HuH-7.5 (cell line): ENCODE measurements at regions not wholly inside any gene's neighbourhood (a gene's known extent, or its start where the extent isn't known, plus 50 kb on each side); places are given as distances from the start of the nearest gene placed in this dataset.
"Not testable (repeated sequence)": the region's sequence is repeated elsewhere in the genome, so short reads cannot be mapped to it uniquely, and the experiment has no call there.

Source experiments
- DNase-seq: peaks from one replicate; pipeline ENCODE4 v3.0.0; 2011; ENCODE audit warnings: low spot score

DNA sequence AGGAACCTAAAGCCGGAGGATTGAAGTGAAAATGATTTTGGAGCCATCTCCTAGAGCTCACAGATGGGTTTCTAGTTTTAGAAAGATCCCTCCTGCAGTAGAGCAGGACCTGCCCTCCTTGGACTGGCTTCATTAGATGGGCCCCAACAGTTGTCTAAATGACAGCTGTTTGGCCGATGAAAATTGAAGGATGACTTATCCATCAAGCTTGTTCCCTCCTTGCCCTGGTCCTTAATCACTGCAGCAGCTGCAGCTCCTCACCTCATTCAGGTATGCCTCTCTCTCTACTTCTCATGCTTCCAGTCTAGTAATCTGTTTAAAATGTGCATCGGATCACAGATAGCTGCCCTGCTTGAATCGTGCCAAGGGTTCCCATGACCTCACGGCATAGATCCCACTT is 677.6 kb downstream of the BCL11A start:
- no peak for DNase-seq

DNA sequence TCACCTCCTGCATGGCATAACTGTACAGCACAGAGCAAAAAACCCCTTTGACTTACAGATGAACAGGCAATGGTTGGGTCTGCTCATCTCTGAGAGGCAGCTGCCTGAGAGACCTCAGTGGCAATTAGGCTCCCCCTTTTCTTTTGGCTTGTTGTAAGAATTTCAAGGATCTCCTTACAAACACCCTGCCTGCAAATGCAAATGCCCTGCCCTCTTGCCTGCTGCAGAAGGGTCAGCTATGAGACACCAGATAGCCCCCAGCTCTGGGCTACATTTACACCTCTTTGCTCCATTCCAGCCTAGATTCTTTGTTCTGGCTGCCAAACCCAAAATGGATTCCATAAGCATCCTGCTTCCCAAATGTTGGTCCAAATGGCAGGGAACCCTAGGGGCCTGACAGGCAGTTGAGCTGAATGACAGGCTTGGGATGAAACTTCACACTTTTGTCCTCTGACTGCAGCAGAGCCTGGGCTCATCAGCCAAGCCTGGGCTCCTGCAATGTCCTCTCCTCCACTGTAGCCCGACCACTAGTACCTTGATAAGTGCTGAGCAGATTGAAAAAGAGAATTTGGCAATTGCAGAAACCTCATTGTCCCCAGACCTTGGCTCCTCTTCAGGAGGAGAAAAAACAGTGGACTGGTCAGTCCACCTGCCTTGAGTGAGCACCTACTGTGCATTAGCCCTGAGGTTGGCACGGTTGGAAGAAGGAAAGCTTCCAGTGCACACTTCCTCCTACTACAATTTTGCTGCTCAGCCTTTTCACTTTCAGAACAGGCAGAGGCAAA is 678.3 kb downstream of the BCL11A start:
- no peak for DNase-seq

DNA sequence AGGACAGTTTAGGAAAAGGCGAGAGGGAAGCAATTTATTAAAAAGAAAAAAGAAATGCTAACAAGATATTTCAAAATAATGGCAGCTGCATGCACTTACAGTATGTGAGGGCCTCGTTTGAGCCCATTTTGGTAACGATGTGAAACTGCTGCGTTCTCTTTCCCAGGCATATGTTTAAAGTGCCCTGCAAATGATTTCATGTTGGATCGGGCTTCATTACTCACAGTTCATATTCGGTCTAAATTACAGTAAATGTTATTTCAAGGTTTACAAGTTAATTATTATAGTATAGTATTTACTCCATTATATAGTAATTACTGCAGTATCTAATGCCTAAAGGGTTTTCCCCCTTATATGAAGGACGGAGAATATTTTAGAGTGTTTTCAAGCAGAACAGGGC is 679.1 kb downstream of the BCL11A start:
- no peak for DNase-seq

DNA sequence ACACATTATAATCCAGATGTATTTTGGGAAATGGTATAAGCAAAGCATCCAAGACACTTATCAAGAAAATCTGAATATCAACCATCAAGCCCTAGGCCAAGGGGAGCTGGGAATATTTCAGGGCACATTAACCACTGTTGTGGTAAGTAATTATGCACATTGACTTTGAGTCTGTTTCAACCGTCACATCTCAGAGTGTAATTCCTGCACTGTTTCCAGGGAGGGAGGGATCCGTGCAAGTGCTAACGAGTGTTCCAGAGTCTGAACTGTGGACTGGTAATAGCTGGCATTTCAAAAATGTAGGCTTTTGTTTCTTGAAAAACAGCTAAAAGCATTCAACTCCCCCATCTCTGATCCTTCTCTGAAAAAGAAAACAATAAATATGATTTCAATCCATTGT is 681.6 kb downstream of the BCL11A start:
- DNase-seq: no peak

DNA sequence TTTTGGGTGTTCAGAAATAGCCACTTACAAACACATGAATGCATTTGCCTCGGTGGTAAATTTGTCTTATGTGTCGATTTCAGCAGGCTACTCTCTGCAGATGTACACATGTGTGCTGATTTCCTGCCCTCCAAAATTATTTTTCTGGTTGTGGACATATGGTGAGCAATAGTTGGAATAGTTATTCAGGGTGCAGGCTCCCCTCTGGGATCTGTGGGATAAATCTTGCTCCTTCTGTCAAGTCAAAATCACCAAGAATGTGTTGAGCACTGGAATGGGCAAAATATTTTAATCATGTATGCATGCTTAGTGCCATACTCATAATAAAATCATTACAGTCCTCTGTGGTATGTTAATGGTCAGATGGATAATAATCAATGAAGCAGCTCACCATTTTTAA is 684.5 kb downstream of the BCL11A start:
- DNase-seq: no peak

DNA sequence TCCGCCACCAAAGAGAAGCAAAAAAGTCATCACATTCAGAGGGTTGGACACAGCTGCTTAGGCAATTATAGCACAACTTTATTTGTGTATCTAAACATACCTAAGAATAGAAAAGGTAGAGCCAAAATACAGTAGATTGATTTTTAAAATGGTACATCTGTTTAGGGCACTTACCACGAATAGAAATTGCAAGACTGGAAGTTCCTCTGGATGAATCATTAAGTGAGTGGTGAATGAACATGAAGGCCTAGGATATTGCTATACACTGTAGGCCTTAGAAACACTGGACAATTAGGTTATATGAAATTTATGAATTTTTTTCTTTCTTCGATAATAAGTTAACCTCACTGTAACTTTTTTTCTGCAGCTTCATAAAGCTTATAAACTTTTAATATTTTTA is 687.0 kb downstream of the BCL11A start:
- no peak for DNase-seq

DNA sequence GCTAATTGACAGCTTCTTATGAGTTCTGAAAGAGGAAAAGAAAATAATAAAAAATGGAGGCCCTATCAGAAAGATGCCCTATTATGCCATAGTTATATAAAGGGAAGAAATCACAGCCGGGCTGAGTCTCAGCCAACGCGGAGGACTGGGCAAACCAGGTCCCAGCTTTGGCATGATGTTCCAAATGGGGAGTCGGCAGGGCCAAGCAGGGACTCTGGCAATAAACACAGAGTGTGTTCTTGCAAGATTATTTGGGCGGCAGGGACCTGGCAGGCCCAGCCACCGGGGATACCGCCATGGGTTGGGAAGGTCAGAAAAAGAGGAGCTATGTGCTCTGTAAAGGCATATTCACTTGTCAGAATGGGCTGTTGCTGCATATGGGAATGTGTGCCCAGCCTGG is 694.9 kb downstream of the BCL11A start:
- no peak for DNase-seq

DNA sequence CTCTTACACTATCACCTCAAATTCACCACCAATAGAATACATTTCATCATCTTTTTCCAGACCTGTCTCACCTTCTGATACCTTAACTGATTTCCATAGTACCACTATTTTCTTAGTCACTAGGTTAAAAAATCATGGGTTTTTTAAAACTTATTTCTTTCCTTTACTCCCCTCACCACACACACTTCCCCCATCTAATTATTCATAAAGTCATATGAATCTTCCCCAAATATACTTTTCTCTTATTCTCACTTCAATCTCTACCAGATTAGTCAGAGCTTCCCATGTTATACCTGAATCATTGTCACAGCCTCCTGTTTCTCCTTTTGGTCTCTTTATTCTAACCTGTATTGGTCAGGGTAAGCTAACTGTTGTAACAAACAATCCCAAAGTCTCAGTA is 696.3 kb downstream of the BCL11A start:
- DNase-seq: no peak

DNA sequence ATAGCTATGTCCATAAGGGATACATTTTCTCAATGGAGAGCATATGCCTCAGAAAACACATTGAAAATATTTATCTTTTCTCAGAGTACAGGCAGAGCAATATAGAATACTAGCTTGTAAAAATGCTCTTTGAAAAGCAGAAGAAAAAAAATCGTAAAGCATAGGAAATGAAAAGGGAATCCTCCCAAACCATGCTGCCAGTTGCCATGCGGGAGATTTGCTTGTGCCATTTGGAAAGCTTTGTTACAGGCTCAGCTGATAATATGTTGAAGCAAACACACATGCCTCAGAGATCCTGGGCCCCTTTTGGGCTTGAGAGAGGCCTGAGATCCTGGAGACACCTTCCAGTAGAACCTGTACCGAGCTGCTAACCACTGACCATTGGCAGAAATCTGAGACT is 697.1 kb downstream of the BCL11A start:
- DNase-seq: no peak

DNA sequence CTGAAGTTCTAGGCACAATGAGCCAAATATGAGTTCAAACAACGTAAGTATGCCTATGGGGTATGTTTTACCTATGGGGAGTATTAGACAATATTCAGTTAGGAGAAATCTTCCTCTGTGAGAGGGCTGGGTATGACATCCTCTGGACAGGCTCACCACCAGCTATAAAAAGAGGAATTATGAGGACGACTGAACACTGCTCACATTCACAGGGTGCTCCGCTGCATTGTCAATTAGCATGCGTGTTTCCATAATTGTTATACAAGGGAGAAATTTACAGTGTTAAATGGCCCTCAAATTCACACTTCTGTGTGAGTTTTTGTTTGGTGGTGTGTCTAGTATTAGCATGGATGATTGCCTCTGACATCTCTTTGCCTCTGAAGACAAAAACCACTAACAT is 700.4 kb downstream of the BCL11A start:
- DNase-seq: no peak

DNA sequence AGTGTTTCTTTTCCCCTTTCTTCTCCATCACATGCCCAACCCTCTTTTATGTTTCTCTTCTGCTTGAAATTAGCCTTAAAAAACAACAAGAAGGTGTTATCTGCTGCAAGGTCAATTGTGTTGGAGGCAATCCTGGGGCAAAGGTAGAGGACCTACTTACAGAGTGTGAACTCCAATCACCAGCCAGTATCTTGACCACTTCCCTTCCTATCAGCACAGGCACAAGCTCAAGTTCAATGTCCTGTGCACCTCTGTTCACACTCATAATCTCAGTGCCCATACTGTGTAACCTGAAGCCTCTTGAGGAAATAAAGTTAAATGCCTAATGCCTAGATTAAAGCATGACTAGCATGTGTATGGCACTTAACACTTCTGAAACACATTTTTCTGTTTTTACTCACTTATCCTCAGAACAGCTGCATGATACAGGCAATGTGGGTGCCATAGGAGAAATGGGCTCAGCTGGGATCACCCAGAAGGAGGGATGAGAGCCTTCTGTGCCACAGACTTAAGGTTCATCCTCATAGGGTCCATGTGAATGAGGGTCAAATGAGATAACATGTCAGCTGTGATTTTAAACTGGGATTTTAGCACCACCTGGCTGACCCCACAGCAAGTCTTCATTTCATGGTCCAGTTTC is 701.5 kb downstream of the BCL11A start:
- DNase-seq: no peak

DNA sequence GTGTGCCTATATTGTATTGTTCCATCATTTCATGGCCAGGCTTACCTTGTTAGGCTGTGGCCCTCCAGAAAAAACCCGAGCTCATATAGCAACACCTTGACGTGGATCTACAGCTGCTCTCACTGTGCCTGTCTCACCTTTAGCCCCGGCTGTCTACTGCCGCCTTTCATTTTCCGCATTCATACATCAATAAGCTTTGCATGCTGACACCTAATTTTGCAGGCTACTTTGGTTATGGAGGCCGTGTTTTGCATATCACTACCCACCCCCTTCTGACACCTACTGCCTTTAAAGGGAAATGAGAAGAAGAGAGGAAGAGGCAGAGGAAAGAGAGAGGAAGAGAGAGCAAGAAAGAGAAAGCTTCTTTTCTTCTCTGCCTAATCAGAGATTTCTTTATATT is 702.9 kb downstream of the BCL11A start:
- no peak for DNase-seq

DNA sequence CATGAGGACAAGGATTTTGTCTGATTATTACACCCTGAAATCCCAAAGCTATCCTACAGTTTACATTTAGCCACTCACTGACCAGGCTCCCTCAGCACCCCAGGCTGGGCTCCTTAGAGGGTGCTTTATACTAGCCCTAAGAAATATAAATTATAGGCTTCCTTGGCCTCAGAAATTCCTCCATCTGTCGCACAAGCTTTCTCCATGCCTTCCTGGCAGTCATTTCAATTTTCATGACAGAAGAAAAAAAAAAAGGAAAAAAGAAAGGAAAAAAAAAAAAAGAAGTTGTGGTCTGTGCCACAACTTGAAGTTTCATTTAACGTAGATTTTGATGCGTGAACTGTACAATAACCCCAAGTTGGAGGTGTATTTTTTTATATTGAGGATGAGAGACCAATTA is 719.5 kb downstream of the BCL11A start:
- DNase-seq: no peak

DNA sequence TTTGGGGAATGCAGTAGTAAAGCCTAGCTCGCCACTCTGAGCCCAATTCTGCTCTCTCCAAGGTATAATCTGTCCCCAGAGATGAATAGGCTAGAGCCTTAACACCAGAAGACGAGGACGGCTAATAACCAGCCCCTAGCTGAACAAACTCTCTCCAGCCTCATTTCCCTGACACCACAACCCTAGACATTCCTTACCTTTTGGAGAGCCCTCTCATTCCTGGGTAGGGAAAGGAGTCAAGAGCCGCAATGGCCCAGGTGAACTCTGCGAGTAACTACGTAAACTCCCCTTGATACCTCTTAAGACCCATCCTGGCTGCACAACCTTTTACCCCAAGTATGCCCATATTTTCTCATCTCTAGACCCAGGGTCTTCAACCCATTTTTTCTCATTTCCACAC is 722.9 kb downstream of the BCL11A start:
- DNase-seq: no peak

DNA sequence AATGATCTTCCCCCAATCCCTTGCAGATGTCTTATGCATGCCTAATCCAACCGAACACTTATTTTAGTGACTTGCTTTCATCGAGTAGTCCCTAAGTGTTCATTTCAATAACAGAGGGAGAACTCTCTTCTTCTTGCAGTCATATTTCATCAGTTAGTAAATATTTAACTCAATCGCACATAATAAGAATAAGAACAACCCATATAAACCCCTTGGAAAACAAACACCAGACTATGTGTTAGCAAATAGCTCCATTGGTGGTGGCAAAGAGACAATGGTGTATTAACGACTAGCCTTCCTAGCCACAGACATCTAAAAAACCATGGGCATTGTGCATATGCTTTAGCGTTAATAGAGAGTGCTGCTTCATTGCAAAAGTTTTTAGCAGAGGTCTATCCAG is 725.8 kb downstream of the BCL11A start:
- no peak for DNase-seq

DNA sequence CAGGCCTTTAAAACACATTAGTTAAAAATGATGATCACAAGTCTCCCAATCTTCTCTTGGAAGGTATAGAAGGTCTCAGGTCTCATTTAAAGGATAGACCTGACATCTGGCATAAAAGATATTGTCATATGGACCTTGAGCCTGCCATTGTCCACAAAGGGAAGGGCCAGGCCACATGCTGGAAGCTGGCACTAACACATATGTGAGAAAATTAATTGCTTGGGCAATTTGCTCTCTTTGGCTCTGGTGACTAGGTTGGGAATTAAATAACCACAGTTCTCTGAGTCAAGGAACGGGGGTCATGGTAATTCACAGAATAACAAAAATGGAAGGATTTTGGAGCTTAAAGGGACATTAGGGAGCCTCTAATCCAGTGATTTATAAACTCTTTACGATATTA is 727.3 kb downstream of the BCL11A start:
- DNase-seq: no peak

DNA sequence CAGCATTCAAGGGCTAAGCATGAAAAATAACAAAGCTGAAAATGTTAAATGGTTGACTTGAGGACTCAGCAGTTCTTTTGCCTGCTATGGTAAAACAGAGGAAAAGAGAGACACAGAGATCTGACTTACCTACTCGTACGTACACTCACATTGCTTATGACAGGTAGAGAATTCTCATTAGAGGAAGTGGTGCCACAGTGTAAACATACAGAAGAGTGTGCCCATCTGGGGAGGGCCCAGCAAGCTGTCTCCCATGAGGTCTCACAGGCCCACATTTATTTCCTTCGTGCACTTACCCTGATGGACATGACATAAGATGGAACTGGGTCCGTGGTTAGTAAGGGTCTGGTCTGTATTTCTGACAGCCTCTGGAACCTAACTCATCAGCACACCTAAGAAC is 729.1 kb downstream of the BCL11A start:
- DNase-seq: no peak

DNA sequence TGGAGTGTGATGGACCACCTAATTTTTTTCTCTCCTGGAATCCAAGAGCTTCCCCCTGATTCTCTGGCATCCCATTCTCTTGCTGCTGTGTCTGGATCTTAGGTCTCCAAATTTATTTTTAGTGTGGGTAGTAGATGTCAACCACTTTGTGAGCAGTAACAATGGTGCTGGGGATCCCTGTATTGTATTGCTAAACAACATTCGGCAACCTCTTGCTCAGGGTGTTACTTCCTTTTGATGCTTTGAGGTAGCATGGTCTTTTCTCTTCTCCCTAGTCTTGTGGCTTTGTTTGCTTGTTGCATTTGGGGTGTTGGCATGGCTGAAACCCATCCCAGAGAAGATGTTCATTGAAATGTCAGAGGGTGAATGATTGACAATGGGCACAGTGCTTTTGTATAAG is 737.4 kb downstream of the BCL11A start:
- DNase-seq: no peak

DNA sequence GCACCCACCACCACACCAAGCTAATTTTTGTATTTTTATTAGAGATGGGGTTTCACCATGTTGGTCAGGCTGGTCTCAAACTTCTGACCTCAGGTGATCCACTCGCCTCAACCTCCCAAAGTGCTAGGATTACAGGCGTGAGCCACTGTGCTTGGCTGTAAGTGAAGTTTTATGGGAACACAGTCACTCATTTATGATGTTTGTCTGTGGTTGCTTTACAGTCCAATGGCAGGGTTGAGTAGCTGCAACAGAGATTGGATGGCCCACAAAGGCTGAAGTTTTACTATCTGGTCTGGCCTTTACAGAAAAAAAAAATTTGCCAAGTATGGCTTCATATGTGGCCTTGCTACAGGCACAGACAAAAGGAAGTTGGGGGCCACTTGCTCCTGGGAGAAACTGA is 743.2 kb downstream of the BCL11A start:
- not testable (repeated sequence) for DNase-seq

DNA sequence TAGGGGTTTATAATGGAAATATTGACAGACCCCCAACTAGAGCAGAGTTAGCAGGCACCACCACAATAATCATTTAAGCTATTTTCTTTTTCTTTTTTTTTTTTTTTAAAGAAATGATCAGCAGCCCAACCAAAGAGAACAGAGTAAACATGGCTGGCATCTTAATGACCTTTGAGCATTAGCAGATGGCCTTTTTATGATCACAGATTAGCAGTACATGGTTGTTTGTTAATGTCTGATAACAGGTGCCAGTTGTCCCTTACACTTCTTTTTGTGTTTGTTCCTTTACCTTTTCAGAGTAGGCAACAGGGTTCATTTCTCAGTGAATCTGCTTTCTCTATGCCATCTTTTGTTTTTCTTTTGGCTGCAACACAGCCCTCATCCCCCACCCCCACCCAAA is 747.0 kb downstream of the BCL11A start:
- DNase-seq: no peak

DNA sequence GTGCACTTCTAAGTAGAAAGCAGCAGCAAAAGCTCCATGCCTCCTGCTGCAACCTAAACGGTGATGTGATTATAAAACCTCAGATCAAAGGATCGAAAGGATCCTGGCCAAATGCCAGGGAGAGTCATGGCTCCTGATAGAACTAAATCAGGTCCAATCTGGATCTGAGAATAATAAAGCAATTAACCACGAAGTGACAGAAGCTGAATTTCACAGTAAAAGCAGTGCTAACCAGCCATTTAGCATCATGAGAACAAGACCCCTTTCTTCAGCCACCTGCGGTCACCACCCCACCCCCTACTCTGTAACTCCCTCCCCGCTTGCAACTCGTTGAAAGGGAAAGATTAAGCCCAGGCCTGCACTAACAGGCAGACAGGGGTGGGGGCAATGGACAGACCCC is 748.7 kb downstream of the BCL11A start:
- no peak for DNase-seq

DNA sequence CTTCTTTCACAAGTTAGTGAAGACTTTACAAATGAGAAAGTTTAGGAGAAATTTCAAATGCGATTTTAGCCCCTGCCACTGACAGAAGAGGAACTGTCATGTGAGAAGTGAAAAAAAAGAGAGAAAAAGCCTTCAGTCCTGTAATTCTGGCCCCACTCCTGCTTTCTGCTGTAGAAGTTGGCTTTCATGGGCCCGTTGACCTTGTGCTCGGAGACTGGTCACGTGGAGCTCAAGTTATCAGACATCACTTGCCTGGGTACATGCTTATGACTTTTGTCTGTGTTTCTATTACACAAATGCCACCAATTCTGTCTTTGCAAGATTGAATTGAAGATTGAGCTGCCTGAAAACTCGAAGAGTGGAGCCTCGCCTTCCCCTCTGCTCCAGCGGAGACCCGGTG is 749.9 kb downstream of the BCL11A start:
- no peak for DNase-seq

DNA sequence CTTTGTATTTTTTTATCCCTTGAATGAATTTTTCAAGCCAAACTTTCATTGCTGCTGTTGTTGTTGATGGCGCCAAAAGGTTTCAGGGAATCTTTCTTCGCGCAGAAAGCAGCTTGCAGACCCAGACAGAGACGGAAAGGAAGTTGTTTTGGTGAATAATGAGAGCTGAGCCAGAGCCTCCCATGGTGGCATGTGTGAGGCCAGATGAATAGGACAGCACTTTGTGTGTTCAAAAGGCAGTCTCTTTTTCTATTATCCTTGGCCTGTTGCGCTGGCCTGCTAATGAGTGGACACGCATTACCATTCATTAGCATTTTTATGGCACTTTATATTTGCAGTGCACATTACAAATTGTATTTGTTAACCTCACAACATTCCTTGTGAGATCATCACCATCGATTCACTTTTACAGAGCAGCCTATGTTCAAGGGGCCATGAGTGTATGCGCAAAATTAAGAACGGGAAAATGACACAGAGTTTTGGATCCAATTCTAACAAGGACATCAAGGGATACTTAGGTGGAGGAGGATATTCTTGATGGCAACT is 754.7 kb downstream of the BCL11A start:
- DNase-seq: no peak
